DOHH2 (cell line): ENCODE measurements at regions not wholly inside any gene's neighbourhood (a gene's known extent, or its start where the extent isn't known, plus 50 kb on each side); places are given as distances from the start of the nearest gene placed in this dataset.

Experiments used
- H3F3A ChIP-seq: fragments of 200-600 bp; sonication (generic), shearing (Covaris generic); 2 replicates; pipeline ENCODE4 v1.6.0; 2016; ENCODE audit warnings: antibody characterized with exemption, mild to moderate bottlenecking; ENCODE audit not compliant: control insufficient read depth, insufficient read depth
- H3K27ac ChIP-seq: fragments of 200-600 bp; sonication (generic); 2 replicates; pipeline ENCODE4 v1.5.1; 2014; ENCODE audit warnings: low read depth, mild to moderate bottlenecking, low read length, moderate library complexity
- H3K27me3 ChIP-seq: fragments of 200-600 bp; sonication (generic); 2 replicates; pipeline ENCODE4 v1.6.1; 2014; ENCODE audit warnings: mild to moderate bottlenecking, low read length, mixed read lengths; ENCODE audit not compliant: control insufficient read depth
- H3K36me3 ChIP-seq: fragments of 200-600 bp; sonication (generic); 2 replicates; pipeline ENCODE4 v1.6.1; 2014; ENCODE audit warnings: mild to moderate bottlenecking, low read length, moderate library complexity, mixed read lengths; ENCODE audit not compliant: control insufficient read depth
- H3K4me1 ChIP-seq: fragments of 200-600 bp; sonication (generic); 2 replicates; pipeline ENCODE4 v1.6.1; 2014; ENCODE audit warnings: mild to moderate bottlenecking, low read length, mixed read lengths; ENCODE audit not compliant: control insufficient read depth
- H3K4me2 ChIP-seq: fragments of 200-600 bp; sonication (generic); 2 replicates; pipeline ENCODE4 v1.6.0; 2014; ENCODE audit warnings: mild to moderate bottlenecking, low read length, moderate library complexity
- H3K4me3 ChIP-seq: fragments of 200-600 bp; sonication (generic); 2 replicates; pipeline ENCODE4 v1.5.1; 2014; ENCODE audit warnings: mild to moderate bottlenecking, low read length, mixed read lengths
- H3K79me2 ChIP-seq: fragments of 200-600 bp; sonication (generic); 2 replicates; pipeline ENCODE4 v1.6.1; 2014; ENCODE audit warnings: mild to moderate bottlenecking, low read length, mixed read lengths; ENCODE audit not compliant: control insufficient read depth
- H3K9me2 ChIP-seq: fragments of 200-600 bp; sonication (generic); replicated peaks from 2 replicates; pipeline ENCODE4 v1.6.1; 2014; ENCODE audit warnings: mild to moderate bottlenecking, low read length, mixed read lengths; ENCODE audit not compliant: control insufficient read depth
- H3K9me3 ChIP-seq: fragments of 200-600 bp; sonication (generic); 2 replicates; pipeline ENCODE4 v1.6.1; 2014; ENCODE audit warnings: antibody characterized with exemption, low read length, mixed read lengths; ENCODE audit not compliant: control insufficient read depth, insufficient read depth
- H4K20me1 ChIP-seq: fragments of 200-600 bp; sonication (generic); 2 replicates; pipeline ENCODE4 v1.6.0; 2014; ENCODE audit warnings: low read depth, mild to moderate bottlenecking, antibody characterized with exemption, low read length, moderate library complexity; ENCODE audit not compliant: control insufficient read depth, insufficient read depth
- EZH2phosphoT487 ChIP-seq: fragments of 200-600 bp; sonication (generic); IDR thresholded peaks from 2 replicates; pipeline ENCODE4 v1.6.1; 2017; ENCODE audit warnings: borderline replicate concordance, mild to moderate bottlenecking, antibody characterized with exemption, low read length, moderate library complexity, mixed read lengths
- TF ChIP-seq, protein P1 (sequence below): fragments of 200-600 bp; sonication (generic); IDR thresholded peaks from one replicate; pipeline ENCODE4 v1.5.1; 2014; ENCODE audit warnings: antibody characterized with exemption, mild to moderate bottlenecking, low read depth, low read length; ENCODE audit not compliant: poor library complexity, severe bottlenecking

DNA sequence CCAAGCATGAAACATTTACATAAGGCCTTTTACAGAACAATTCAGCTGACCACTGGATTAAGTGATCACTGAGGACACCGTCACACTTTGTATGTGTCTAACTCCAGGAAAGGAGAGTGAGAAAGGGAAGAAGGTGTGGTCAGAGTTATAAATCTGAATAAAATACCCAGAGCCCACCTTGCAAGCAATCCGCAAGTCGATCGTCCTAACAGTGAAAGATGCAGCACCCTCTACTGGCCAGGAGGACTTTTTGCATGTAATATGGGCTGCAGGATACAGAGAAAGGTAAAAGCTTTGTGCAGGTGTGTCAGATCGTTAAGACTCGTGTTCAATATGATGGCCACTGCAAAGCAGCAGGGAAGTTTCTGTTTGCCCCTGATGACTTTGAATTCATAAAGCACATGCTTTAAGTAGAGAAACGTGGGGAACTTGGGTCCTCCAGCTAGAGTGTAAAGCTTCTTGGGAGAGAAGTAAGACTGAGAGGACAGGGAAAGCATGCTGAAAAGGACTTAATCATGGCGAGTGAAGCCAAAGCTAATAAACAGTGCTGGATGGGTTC, 68.5 kb upstream of the BMPER start:
- no peaks in the 10 kb centered on the region for H3K36me3 ChIP-seq
- H3K4me2 ChIP-seq = no peak overlapping the region
- no peak overlapping the region for H3K27ac ChIP-seq
- H3K4me1 ChIP-seq = no peaks in the 10 kb centered on the region
- no peaks in the 10 kb centered on the region for H3F3A ChIP-seq
- H4K20me1 ChIP-seq = no peaks in the 10 kb centered on the region
- H3K9me2 ChIP-seq = no peaks in the 10 kb centered on the region
- no peaks in the 10 kb centered on the region for H3K79me2 ChIP-seq
- H3K4me3 ChIP-seq = no peak overlapping the region
- no peaks in the 10 kb centered on the region for H3K27me3 ChIP-seq
- TF ChIP-seq, protein P1, sequence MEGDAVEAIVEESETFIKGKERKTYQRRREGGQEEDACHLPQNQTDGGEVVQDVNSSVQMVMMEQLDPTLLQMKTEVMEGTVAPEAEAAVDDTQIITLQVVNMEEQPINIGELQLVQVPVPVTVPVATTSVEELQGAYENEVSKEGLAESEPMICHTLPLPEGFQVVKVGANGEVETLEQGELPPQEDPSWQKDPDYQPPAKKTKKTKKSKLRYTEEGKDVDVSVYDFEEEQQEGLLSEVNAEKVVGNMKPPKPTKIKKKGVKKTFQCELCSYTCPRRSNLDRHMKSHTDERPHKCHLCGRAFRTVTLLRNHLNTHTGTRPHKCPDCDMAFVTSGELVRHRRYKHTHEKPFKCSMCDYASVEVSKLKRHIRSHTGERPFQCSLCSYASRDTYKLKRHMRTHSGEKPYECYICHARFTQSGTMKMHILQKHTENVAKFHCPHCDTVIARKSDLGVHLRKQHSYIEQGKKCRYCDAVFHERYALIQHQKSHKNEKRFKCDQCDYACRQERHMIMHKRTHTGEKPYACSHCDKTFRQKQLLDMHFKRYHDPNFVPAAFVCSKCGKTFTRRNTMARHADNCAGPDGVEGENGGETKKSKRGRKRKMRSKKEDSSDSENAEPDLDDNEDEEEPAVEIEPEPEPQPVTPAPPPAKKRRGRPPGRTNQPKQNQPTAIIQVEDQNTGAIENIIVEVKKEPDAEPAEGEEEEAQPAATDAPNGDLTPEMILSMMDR = peak; percentile 84
- no peak for TF ChIP-seq EZH2phosphoT487
- 0 out of 2 replicates have a peak, but pooled peaks cover 6% of the 10 kb centered on the region for H3K9me3 ChIP-seq

DNA sequence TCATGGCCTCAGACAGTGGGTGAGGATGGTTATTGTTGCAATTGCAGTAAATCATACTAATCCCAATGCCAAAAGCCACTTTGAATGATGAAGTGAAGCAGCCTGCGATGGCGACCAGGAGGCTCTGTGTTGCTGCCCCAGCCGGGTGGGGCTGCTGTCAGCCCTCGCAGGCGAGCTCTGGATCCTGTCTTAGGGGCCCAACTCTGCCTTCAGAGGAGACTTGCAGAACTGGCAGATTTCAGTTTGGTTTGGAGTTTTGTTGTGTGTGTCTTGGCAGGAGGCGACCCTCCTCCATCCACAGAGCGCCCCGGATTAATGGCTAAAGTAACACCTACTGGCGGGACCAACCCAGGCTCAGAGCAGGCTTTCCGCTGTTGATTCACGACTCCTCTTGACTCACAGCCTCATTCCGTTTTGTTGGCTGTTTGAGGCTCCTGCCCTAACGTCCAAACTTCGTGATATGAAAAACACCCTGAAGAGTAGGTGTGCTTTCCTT, 67.9 kb upstream of the BMPER start:
- H3K9me2 ChIP-seq = no peaks in the 10 kb centered on the region
- no peaks in the 10 kb centered on the region for H3K27me3 ChIP-seq
- H3K4me3 ChIP-seq = no peak overlapping the region
- no peaks in the 10 kb centered on the region for H4K20me1 ChIP-seq
- 0 out of 2 replicates have a peak, but pooled peaks cover 6% of the 10 kb centered on the region for H3K9me3 ChIP-seq
- H3K4me2 ChIP-seq = no peak overlapping the region
- H3K36me3 ChIP-seq = no peaks in the 10 kb centered on the region
- no peaks in the 10 kb centered on the region for H3F3A ChIP-seq
- no peaks in the 10 kb centered on the region for H3K79me2 ChIP-seq
- H3K27ac ChIP-seq = no peak overlapping the region
- no peaks in the 10 kb centered on the region for H3K4me1 ChIP-seq
- TF ChIP-seq, protein P1 = no peak
- TF ChIP-seq EZH2phosphoT487 = no peak

DNA sequence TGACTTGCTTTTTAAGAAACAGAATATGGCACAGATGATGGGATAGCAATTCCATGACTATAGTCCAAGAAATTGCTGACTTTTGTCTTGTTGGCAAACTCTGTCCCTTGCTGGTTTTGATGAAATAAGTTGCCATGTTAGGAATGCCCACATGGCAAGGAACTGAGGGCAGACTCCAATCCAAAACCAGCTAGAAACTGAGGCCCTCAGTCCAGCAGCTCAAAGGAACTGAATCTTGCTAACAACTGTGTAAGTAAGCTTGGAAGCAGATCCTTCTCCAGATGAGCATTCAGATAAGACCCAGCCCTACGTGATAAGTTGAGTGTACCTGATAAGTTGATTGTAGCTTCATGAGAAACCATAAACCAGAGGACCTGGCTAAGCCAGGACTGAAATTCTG, 64.3 kb upstream of the BMPER start:
- Histone ChIP-seq H3K27me3 (no peaks in the 10 kb centered on the region), H3K9me2 (no peaks in the 10 kb centered on the region), H3K4me2 (no peak overlapping the region), H3K9me3 (0 out of 2 replicates have a peak, but pooled peaks cover 6% of the 10 kb centered on the region), H4K20me1 (no peaks in the 10 kb centered on the region), H3K36me3 (no peaks in the 10 kb centered on the region), H3K4me1 (no peaks in the 10 kb centered on the region), H3K27ac (no peak overlapping the region), H3K4me3 (no peak overlapping the region), H3F3A (no peaks in the 10 kb centered on the region), H3K79me2 (no peaks in the 10 kb centered on the region)
- TF ChIP-seq, protein P1 = no peak
- no peak for TF ChIP-seq EZH2phosphoT487
